ENCODE measurements at regions not wholly inside any gene's neighbourhood (a gene's known extent, or its start where the extent isn't known, plus 50 kb on each side); places are given as distances from the start of the nearest gene placed in this dataset.
"Not testable (repeated sequence)": the region's sequence is repeated elsewhere in the genome, so short reads cannot be mapped to it uniquely, and the experiment has no call there.

- no peak for DNase-seq
Observed at GRCh38 chr4:146124023-146124680, 51.4 kb upstream of the LSM6 start.

GRCh38 chr4:146123231-146123630 is 52.3 kb upstream of the LSM6 start:
- no peak for DNase-seq

GRCh38 chr4:146122398-146122797 is 53.1 kb upstream of the LSM6 start:
- no peak for DNase-seq

- DNase-seq, result no peak
Observed at GRCh38 chr4:146121757-146122156, 53.8 kb upstream of the LSM6 start.

GRCh38 chr4:146119845-146120404 is 55.6 kb upstream of the LSM6 start:
- no peak for DNase-seq

GRCh38 chr4:146114066-146114465 is 61.5 kb upstream of the LSM6 start:
- DNase-seq, result no peak

- no peak for DNase-seq
Observed at GRCh38 chr4:146113171-146113570, 62.3 kb upstream of the LSM6 start.

- no peak for DNase-seq
Observed at GRCh38 chr4:146112389-146112788, 63.1 kb upstream of the LSM6 start.

- no peak for DNase-seq
Observed at GRCh38 chr4:146110871-146111485, 64.5 kb upstream of the LSM6 start.

- no peak for DNase-seq
Observed at GRCh38 chr4:146108756-146109155, 66.8 kb upstream of the LSM6 start.

- no peak for DNase-seq
Observed at GRCh38 chr4:146107587-146108240, 67.8 kb upstream of the LSM6 start.

- no peak for DNase-seq
Observed at GRCh38 chr4:146105464-146105863, 70.1 kb upstream of the LSM6 start.

GRCh38 chr4:146104541-146104940 is 71.0 kb upstream of the LSM6 start:
- no peak for DNase-seq

GRCh38 chr4:146104052-146104451 is 71.5 kb upstream of the LSM6 start:
- DNase-seq, result not testable (repeated sequence)

- DNase-seq, result no peak
Observed at GRCh38 chr4:146099585-146099984, 75.9 kb upstream of the LSM6 start.

- no peak for DNase-seq
Observed at GRCh38 chr4:146098978-146099377, 76.5 kb upstream of the LSM6 start.

GRCh38 chr4:146098397-146098796 is 77.1 kb upstream of the LSM6 start:
- no peak for DNase-seq

GRCh38 chr4:146096371-146096770 is 79.1 kb upstream of the LSM6 start:
- no peak for DNase-seq

GRCh38 chr4:146095860-146096259 is 79.7 kb upstream of the LSM6 start:
- no peak for DNase-seq

GRCh38 chr4:146095091-146095690 is 80.3 kb upstream of the LSM6 start:
- peak; percentile 29 to 37 for DNase-seq

- DNase-seq, result no peak
Observed at GRCh38 chr4:146088690-146089089, 86.8 kb upstream of the LSM6 start.

GRCh38 chr4:146087856-146088255 is 87.7 kb upstream of the LSM6 start:
- no peak for DNase-seq

- no peak for DNase-seq
Observed at GRCh38 chr4:146076081-146076480, 99.4 kb upstream of the LSM6 start.

- no peak for DNase-seq
Observed at GRCh38 chr4:146073517-146073916, 102.0 kb upstream of the LSM6 start.
